ENCODE measurements at regions not wholly inside any gene's neighbourhood (a gene's known extent, or its start where the extent isn't known, plus 50 kb on each side); places are given as distances from the start of the nearest gene placed in this dataset.
A peak's percentile ranks its signal among the peaks of the same experiment; 100 is the strongest.

DNA sequence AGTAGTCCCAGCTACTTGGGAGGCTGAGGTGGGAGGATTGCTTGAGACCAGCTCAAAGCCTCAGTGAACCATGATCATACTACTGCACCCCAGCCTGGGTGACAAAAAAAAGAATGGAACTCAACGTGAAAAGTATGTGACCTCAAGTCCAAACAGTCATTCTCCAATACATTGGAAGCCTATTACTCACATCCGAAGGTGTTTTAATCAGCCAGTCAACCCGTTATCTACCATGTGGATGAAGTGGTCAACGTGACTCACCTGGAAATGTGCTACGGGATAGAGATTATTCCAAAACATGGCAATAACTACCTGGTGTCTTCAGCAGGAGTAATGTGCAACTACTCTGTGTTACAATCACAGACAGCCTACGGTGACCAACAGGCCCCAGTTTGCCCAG lies 85.8 kb upstream of the TOP1 start:
- Histone ChIP-seq H3K36me3 (no peaks in the 10 kb centered on the region), H3K4me3 (no peak overlapping the region), H3K4me1 (no peaks in the 10 kb centered on the region), H3K27ac (no peak overlapping the region), H3K27me3 (peaks cover 0 to 8% (median 0%) of the 10 kb centered on the region in 4 donors), H3K9me3 (no peaks in the 10 kb centered on the region)
- TF ChIP-seq, protein P1, sequence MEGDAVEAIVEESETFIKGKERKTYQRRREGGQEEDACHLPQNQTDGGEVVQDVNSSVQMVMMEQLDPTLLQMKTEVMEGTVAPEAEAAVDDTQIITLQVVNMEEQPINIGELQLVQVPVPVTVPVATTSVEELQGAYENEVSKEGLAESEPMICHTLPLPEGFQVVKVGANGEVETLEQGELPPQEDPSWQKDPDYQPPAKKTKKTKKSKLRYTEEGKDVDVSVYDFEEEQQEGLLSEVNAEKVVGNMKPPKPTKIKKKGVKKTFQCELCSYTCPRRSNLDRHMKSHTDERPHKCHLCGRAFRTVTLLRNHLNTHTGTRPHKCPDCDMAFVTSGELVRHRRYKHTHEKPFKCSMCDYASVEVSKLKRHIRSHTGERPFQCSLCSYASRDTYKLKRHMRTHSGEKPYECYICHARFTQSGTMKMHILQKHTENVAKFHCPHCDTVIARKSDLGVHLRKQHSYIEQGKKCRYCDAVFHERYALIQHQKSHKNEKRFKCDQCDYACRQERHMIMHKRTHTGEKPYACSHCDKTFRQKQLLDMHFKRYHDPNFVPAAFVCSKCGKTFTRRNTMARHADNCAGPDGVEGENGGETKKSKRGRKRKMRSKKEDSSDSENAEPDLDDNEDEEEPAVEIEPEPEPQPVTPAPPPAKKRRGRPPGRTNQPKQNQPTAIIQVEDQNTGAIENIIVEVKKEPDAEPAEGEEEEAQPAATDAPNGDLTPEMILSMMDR (IDR thresholded peaks at IDR 0.05): no peak
- TF ChIP-seq POLR2A (IDR thresholded peaks at IDR 0.05): no peak
- no peak for DNase-seq
- WGBS, 2 donors: 77 to 86% methylated on average over 6 of the region's 6 CpGs
- intact Hi-C loops (cut with DNase I): loop anchor here (10.0 kb wide), 1 partner anchor 198 kb away; no protein-coding TSS in a partner anchor

DNA sequence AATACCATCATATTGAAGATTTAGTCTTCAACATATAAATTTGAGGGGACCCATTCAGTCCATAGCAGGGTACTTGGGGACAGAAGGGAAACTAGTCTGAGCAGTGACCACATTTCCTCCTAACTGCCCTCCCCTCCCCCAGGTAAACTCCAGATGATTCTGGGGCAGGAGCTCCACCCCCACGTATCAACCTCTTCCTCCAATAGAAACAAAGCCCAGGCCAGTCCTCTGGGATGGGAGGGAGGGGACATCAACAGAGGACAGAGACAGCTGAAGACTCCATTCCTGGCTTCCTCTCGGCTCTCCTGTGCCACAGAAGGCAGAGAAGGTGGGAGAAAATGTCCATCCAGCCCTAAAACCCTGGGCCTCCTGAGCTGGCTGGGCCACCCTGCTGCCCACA lies 85.0 kb upstream of the TOP1 start:
- H3K4me3 ChIP-seq: no peak overlapping the region
- H3K27me3 ChIP-seq: peaks cover 0 to 8% (median 0%) of the 10 kb centered on the region in 4 donors
- H3K4me1 ChIP-seq: no peaks in the 10 kb centered on the region
- no peak overlapping the region for H3K27ac ChIP-seq
- intact Hi-C loops (cut with DNase I): loop anchor here (10.0 kb wide), 1 partner anchor 199 kb away; no protein-coding TSS in a partner anchor
- DNase-seq: no peak
- H3K9me3 ChIP-seq: no peaks in the 10 kb centered on the region
- no peaks in the 10 kb centered on the region for H3K36me3 ChIP-seq
- WGBS, 2 donors: 75 to 88% methylated on average over 1 of the region's 2 CpGs
- no peak for TF ChIP-seq POLR2A (IDR thresholded peaks at IDR 0.05)
- TF ChIP-seq, protein P1 (IDR thresholded peaks at IDR 0.05): no peak

DNA sequence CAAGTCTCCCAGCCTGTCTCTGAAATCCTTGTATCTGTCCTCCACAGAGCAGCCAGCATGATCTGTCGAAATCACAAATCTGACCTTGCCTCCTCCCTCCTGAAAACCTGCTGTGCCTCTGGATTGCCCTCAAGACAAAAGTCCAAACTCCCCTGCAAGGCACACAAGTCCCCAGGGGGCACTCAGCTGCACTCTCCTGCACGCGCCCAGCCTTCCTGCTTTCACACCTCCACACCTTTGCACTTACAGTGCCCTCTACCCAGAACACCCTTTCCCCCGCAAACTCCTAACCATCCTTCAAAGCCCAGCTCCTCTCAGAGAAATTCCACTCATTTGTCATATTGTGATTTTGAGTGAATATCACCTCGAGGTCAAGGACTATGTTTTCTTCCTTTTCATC lies 83.4 kb upstream of the TOP1 start:
- DNase-seq: no peak
- Histone ChIP-seq H3K4me1 (no peaks in the 10 kb centered on the region), H3K9me3 (no peaks in the 10 kb centered on the region), H3K27ac (no peak overlapping the region), H3K36me3 (no peaks in the 10 kb centered on the region), H3K27me3 (peaks cover 0 to 17% (median 0%) of the 10 kb centered on the region in 4 donors), H3K4me3 (no peak overlapping the region)
- intact Hi-C loops (cut with DNase I): loop anchor here (10.0 kb wide), 1 partner anchor 200 kb away; no protein-coding TSS in a partner anchor
- WGBS, 2 donors: 71 to 75% methylated on average over 5 of the region's 5 CpGs
- TF ChIP-seq POLR2A (IDR thresholded peaks at IDR 0.05): no peak
- TF ChIP-seq, protein P1 (IDR thresholded peaks at IDR 0.05): no peak

DNA sequence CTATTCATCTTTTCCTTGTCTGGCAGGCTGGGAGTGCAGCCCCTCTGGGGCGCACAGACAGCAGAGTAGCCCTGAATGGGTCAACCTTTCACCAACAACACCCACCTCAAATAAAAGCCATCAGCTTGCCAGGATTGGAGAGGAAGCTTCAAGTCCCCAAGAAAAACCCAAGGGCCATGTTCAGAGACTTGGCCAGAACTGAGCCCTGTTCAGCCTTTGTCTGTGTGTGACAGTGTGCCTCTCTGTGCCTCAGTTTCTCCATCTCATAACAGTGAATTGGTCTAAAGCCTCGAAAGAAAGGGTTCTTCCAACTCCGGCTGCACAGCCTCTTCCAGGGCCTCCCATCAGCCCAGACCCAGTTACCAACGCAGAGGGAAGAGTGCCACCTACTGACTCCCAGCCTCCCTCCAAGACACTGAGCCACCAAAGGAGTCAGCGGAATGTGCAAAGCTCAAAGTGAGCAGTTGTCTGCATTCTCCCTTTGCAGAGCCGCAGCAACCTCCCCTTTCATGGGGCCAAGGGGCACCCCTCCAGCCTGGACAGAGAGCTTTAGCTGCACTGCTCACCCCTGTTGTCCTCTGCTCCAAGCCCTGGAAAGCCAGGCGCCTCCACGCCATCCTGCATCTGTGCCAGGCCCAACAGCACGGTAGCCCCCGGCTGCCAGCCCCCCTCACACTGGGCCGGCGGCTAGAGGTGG lies 82.7 kb upstream of the TOP1 start:
- intact Hi-C loops (cut with DNase I): loop anchor here (10.0 kb wide), 1 partner anchor 201 kb away; no protein-coding TSS in a partner anchor
- no peaks in the 10 kb centered on the region for H3K36me3 ChIP-seq
- DNase-seq: no peak
- H3K4me1 ChIP-seq: no peaks in the 10 kb centered on the region
- no peaks in the 10 kb centered on the region for H3K9me3 ChIP-seq
- WGBS, 2 donors: 33 to 43% methylated on average over 4 to 7 of the region's 12 CpGs
- H3K4me3 ChIP-seq: no peak overlapping the region
- no peak overlapping the region for H3K27ac ChIP-seq
- TF ChIP-seq, protein P1 (IDR thresholded peaks at IDR 0.05): peak in 5 of 6 experiments; percentile 30 to 67 (median 43)
- TF ChIP-seq POLR2A (IDR thresholded peaks at IDR 0.05): no peak
- peaks cover 0 to 25% (median 0%) of the 10 kb centered on the region in 4 donors for H3K27me3 ChIP-seq

DNA sequence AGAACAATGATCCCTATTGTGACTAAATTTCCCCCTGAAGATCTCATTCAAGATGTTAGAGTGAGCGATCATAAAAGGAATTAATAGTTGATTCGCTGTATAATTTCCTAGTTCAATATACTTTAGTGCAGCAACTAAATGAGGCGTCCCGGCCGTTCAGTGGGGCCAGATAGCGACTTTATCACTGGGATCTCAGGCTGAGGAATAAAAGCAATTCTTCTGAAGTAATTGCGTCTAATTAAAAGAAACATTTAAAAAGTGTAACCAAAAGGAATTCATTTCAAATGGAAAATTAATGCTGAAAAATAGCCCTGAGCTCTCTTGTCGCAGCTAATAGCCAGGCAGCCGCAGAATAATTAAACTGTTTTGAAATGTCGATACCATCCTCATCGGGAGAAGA lies 82.2 kb upstream of the TOP1 start:
- Histone ChIP-seq H3K4me3 (no peak overlapping the region), H3K4me1 (no peaks in the 10 kb centered on the region), H3K9me3 (no peaks in the 10 kb centered on the region), H3K27ac (no peak overlapping the region), H3K27me3 (peaks cover 0 to 30% (median 0%) of the 10 kb centered on the region in 4 donors), H3K36me3 (no peaks in the 10 kb centered on the region)
- no peak for TF ChIP-seq POLR2A (IDR thresholded peaks at IDR 0.05)
- TF ChIP-seq, protein P1 (IDR thresholded peaks at IDR 0.05): no peak
- intact Hi-C loops (cut with DNase I): loop anchor here (10.0 kb wide), 1 partner anchor 202 kb away; no protein-coding TSS in a partner anchor
- no peak for DNase-seq
- 84 to 88% methylated on average over 11 of the region's 11 CpGs for WGBS, 2 donors
